ENCODE measurements at regions not wholly inside any gene's neighbourhood (a gene's known extent, or its start where the extent isn't known, plus 50 kb on each side); places are given as distances from the start of the nearest gene placed in this dataset.

- TF ChIP-seq EZH2 (IDR thresholded peaks at IDR 0.05; ENCODE audit: low read length, unreplicated experiment) (no peak), EZH2phosphoT487 (IDR thresholded peaks at IDR 0.05; ENCODE audit: borderline replicate concordance, low read length) (no peak)
Measured at GRCh38 chr18:53843113-53843760, 381.2 kb downstream of the MBD2 start.

All from PC-3 (cell line).